Keratinocyte (primary cell): ENCODE measurements at regions not wholly inside any gene's neighbourhood (a gene's known extent, or its start where the extent isn't known, plus 50 kb on each side); places are given as distances from the start of the nearest gene placed in this dataset.

Experiments used
- CTCF ChIP-seq, 3 experiments: IDR thresholded peaks in 1 of 3; conservative IDR thresholded peaks in 1 of 3; optimal IDR thresholded peaks in 1 of 3; 2 replicates in 2 of 3; 3 replicates in 1 of 3; pipeline versions ENCODE3 to v1.5.1; 2011; ENCODE audit warnings: low read length in 3 of 3, mild to moderate bottlenecking in 3 of 3, moderate library complexity in 2 of 3, control low read depth in 1 of 3, inconsistent platforms in 1 of 3; ENCODE audit not compliant: insufficient read depth in 2 of 3; ENCODE audit errors: extremely low read depth in 1 of 3
- EZH2 ChIP-seq: IDR thresholded peaks from one replicate; pipeline ENCODE4 v1.6.1; 2012; ENCODE audit warnings: inconsistent platforms, mild to moderate bottlenecking, low read length, moderate library complexity

DNA sequence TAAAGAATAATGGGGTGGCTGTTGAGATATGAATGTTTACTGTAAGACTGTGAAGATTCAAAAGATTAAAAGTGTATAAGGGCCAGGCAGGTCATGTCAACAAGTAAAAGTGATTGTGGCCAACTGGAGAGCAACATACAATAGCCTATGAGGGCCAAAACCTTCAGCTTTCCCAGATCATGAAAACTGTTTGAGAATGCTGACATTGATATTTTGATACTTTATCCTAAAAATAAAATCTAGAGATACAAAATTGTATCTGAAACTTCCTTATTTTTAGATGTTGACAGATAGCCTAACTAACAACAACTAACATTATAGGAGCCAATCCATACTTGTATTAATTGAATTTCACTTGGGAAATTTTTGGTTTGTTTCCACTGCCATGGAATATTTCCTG is 70.3 kb upstream of the PAK5 start:
- no peak for TF ChIP-seq CTCF (optimal IDR thresholded peaks at IDR 0.05 in 1 of 3, IDR thresholded peaks at IDR 0.05 in 1 of 3, conservative IDR thresholded peaks at IDR 0.05 in 1 of 3; ENCODE audit: extremely low read depth in 1 of 3, insufficient read depth in 2 of 3, low read length in 3 of 3)
- TF ChIP-seq EZH2: no peak
